ENCODE measurements at regions not wholly inside any gene's neighbourhood (a gene's known extent, or its start where the extent isn't known, plus 50 kb on each side); places are given as distances from the start of the nearest gene placed in this dataset.
"Not testable (repeated sequence)": the region's sequence is repeated elsewhere in the genome, so short reads cannot be mapped to it uniquely, and the experiment has no call there.

DNA sequence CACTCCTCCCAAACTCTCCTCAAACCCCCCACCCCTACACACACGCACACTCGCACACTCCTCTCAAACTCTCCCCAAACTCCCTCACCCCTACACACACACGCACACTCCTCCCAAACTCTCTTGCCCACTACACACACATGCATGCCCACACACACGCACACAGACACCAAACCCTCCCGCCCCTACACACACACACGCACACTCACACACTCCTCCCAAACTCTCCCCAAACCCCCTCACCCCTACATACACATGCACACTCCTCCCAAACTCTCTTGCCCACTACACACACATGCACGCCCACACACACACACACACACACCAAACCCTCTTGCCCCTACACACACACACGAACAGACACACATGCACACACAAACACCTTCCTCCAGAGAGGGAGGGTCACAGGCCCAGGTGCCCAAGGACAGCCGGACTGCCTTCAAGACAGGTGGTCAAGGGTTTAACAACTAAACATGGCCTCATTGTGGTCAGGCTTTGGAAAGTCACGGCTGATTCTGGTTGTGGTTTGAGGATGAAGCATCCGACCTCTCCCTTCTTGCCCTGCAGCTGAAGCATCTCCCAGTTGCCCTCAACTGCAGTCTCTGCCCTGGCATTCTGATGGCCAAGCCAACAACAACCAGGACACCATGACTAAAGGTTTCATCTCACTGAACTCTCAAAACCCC is 72.3 kb upstream of the SNTG2 start:
- DNase-seq (ENCODE audit: low spot score in 2 of 2): no peak
- no peak for FAIRE-seq

DNA sequence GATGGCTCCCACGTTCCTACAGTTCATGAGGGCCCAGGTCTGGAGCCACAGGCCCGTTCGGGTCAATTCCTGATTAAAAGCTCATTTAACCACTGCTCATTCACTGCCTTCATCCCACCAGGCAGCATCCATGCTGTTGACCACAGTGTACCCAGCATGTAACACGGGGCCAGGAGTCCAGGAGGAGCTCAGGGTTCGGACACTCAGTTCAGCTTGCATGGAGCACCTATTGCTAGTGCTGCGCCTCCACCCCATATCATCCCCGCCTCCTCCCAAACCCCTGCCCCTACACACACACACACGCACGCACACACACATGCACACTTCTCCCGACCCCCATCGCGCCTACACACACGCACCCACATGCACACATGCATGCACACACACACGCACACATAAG is 72.9 kb upstream of the SNTG2 start:
- DNase-seq (ENCODE audit: low spot score in 2 of 2) (no peak), FAIRE-seq (no peak)

DNA sequence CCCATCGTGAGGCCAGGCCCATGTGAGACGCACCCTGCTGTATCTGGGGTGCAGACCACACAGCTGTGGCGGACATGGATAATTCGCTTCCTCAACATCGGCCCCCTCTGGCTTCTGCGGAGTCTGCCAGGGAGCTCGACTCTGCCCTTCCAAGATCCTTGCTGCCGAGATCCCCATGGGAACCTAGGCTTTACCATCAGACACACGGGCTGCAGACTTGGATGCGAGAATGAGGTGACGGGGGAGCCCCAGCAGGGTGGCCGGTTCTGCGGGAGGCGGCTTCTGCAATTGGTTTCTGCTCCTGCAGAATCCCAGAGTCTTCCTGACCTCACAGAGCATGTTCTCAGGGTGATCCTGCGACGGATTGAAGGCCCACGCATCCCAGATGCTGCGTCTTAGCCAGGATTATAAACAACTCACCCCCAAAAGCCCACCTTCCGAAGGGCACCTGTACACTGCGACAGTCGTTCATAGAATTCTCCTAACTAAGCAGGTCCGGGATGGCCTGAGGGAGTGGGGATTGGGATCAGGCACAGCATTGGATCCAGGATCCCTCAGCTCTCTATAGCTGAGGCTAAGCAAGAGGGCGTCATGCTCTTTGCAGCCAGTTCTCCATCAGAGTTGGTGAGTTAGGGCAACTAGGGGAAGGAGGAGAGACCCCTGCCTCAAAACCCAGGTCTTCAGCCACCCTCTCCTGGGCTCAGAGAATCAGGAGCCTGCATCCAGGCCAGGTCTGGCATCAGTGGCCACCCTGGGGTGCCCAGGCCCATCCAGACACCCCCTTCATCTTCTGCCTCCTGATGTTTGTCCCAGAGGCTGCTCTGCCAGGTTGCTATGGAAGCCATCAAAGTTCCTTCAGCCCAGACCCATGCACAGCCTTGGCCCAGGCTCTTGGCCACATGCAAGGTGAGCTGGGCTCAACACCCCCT is 74.7 kb upstream of the SNTG2 start:
- DNase-seq (ENCODE audit: low spot score in 2 of 2): no peak
- no peak for FAIRE-seq

DNA sequence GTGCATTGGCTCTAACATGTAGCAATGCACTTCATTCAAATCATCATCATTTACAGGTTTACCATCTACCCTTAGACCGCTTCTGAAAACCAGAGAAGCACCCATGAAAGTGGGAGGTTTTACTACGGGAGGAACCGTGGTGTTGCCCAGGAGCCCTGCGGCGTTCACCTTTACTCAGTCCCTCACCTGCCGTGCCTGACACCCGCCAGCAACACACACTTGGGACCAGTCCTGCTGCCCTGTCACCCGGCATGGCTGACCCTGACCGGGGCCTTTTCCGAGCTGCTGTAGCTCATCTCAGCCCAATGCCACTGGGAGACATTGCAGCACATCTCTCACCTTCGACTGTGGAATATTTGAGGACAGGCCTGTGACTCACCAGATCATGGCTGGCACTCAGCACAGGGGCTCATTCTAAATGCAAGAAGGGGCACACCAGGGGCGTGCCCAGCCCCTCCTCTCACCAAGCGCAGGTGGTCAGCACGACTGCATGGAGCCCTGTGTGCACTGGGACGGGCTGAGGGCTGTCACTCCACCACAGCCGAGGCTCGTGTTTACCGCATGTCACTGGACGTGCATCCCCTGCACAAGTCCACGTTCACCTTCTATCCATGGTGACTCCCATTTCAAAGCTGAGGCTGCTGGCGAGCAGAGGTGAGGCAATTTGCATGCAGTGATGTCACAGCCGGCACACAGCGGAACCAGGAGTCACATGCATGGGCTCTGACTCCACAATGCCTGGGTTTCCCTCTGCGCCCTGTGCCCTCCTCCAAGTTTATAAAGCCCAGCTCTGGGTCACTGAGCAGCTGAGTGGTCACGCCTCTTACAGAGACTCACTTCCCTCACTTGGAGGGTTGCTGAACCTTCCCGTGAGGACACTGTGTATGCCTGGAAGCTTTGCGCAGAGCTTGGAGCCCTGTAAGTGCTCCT is 76.7 kb upstream of the SNTG2 start:
- DNase-seq (ENCODE audit: low spot score in 2 of 2): no peak
- no peak for FAIRE-seq

DNA sequence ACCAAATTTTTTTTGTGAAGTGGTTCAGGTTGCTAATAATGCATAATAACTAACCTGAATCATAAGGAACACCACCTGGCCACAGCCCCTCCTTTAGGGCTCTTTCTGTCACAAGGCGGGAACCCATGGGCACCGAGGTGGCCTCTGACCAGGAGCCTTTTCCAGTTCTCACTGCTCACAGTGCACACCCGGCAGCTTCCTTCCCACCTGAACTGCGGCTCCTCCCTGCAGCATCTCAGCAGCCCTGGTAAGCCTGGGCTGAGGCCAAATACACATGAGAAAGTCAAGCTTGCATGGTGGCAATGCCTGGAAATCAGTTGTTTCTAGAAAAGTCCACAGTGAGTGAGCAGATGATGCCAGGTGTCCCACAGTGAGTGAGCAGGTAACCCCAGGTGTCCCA is 77.6 kb upstream of the SNTG2 start:
- FAIRE-seq (no peak), DNase-seq (ENCODE audit: low spot score in 2 of 2) (no peak)

DNA sequence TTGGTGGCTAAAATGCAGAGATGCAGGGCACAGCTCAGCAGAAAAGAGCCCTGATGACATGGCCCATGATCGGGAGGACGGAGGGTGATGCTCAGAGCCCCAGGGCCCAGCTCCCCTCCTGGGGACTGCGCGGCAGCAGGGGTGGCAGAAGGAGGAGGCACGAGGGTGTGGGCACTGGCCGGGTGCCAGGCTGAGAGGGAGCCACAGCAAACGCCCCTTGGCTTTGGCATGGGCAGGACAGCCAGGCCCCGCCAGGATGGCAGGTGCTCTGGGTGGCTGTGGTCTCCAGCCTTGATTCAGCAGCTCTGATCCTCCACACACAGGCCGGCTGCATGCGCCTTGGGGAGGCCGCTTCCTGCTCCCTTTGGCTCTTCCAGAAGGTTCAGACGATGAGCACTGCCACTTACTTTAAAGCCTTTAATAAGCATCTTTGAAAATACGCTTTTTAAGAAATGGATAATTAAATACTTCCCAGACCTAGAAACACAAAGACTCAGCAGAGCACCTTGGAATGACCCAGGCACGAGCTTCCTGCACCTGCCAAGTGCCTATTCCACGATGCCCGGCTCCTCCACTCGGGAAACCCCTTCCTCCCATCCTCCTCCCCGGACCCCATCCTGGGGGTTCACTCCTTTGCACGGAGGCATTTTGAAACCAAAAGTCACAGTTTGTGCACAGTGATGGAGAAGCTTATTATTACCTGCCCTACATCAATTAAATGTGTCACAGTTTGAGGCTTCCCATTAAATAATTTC is 78.5 kb upstream of the SNTG2 start:
- no peak for FAIRE-seq
- no peak for DNase-seq (ENCODE audit: low spot score in 2 of 2)

DNA sequence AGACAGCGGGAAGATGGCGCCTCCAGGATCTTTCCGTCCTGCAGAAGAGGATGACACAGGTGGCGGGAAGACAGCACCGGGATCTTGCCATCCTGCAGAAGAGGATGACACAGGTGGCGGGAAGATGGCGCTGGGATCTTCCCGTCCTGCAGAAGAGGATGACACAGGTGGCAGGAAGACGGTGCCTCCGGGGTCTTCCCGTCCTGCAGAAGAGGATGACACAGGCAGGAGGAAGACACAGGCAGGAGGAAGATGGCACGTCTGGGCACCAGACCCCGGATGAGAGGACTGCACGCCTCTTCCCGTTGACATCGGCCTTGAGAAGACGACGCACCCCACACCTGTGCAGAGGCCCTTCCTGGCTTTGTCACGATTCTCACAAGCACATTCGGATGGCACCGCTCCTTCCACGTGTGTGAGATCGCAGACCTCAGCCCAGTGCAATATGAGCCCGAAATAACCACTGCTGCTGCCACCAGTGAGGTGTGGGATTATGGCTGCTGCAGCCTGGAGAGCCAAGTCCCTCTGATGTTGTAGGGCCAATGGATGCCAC is 79.4 kb upstream of the SNTG2 start:
- FAIRE-seq: no peak
- DNase-seq (ENCODE audit: low spot score in 2 of 2): no peak

DNA sequence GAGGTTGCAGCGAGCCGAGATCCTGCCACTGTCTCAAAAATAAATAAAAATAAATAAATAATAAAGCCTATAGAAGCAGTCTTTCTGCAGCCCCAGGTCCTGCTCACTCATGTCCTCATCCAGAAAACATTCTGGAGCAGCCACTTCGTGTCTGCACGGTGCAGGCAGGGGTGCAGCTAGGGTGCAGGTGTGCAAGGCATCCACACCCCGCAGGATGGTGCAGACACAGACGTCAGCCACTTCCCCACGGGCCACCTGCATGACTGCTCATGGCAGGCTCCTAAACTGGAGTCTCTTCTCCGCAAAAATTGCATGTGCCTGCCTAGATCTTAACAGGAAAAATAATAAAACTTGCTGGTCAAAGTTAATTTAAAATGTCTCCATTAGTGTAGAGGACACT is 80.2 kb upstream of the SNTG2 start:
- FAIRE-seq: no peak

DNA sequence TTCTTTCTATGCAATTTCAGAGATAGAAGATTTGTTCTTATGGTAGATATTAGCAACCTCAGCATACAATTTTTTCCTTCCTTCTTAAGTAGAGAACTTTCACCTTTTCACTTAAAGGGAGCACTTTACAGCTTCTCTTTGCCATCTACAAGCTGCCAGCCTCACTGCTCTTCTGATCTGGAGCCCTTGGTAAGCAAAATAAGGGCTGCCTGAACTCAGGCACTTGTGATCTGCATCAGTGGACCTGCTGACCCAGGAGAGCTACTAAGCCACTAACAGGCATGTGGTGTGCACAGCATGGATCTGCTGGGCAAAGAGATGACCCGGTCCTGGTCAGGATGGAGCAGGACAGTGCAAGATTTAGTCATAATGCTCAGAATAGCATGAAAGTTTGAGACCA is 80.8 kb upstream of the SNTG2 start:
- DNase-seq (ENCODE audit: low spot score in 2 of 2) (no peak), FAIRE-seq (no peak)

More for the DNA sequence above, 80.2 kb upstream of the SNTG2 start:
- no peak for DNase-seq (ENCODE audit: low spot score in 2 of 2)

DNA sequence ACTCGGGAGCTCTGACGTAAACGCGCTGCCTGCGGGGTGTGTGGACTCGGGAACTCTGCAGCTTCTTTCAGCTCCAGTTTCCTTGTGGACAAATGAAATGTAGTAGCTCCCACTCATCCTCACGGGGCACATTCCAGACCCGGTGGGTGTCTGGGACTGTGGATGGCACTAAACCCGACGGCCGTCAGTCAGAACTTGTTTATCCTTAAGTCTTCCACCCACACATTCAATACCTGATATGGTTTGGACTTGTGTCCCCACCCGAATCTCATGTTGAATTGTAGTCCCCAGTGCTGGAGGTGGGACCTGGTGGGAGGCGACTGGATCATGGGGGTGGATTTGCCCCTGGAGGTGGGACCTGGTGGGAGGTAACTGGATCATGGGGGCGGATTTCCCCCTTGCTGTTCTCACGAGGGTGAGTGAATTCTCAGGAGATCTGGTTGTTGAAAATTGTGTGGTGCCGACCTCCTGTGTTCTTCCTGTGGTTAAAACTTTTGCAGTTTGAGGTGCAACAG is 81.2 kb upstream of the SNTG2 start:
- no peak for DNase-seq (ENCODE audit: low spot score in 2 of 2)
- no peak for FAIRE-seq

DNA sequence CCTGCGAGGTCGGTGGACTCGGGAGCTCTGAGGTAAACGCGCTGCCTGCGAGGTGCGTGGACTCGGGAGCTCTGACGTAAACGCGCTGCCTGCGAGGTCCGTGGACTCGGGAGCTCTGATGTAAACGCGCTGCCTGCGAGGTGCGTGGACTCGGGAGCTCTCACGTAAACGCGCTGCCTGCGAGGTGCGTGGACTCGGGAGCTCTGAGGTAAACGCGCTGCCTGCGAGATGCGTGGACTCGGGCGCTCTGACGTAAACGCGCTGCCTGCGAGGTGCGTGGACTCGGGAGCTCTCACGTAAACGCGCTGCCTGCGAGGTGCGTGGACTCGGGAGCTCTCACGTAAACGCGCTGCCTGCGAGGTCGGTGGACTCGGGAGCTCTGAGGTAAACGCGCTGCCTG is 81.8 kb upstream of the SNTG2 start:
- DNase-seq (ENCODE audit: low spot score in 2 of 2); FAIRE-seq: not testable (repeated sequence)

DNA sequence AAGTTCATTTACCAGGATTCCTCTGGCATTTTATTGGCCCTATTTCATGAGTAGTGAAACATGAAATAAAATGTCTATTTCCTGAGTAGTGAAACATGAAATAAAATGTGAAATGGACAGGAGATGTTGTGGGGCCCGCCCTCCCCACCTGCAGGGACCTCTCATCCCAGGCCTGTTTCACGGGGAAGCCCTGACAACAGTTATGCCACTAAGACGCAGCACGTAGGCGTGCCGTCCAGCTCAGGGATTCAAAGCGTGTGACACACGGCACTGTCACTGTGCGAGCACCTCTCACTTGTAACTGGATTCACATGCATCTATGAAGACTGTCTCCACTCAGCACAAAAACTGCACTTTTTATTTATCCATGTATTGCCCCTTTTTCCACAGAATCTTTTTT is 83.4 kb upstream of the SNTG2 start:
- FAIRE-seq: no peak
- no peak for DNase-seq (ENCODE audit: low spot score in 2 of 2)

DNA sequence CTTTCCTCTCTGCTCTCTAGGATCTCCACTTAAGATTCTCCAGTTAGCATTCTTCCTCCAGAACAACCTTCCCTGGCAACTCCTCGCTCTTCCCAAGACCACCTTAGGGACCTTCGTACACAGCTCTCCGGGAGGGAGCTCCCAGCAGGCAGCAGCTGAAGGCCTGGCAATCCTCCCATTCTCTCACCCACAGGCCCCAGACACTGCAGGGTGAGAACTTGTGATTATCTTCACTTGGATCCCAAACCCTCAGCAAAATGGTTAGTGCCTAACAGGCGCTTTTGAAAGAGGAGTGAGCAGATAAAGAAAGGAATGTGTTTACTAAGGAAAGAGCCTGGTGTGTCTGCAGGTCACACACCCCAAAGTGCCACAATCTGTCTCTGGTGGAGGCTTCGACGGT is 83.8 kb upstream of the SNTG2 start:
- DNase-seq (ENCODE audit: low spot score in 2 of 2): no peak

DNA sequence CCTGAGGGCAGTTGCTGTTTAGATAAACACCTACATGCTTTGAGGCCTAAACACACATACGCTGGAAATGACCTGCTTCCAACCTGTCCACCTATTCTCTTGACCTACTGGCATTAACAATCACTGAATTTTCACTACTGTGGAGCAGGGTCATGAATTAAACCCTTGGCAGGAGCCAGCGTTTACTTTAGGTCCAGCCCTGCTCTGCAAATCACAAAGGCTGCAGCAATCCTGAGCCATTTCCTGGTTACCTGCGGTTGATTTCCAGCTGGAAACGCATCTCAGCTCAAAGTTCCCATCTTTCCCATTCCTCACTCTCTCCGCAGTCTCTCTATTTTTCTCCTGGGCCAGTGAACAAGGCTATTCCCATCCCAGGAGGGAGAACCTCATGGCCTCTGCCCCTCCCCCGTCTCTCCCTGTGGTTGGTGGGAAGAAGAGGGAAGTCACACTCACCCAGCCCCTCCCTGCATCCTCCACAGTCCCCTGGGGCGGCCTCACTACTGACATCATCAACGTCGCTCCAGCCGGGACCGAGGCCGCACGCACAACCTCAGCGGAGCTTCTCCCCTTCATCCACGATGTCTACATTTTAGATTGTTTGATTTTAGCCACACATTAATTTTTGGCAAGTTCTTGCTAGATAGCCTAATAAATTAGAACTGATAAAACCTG is 84.5 kb upstream of the SNTG2 start:
- no peak for FAIRE-seq
- no peak for DNase-seq (ENCODE audit: low spot score in 2 of 2)

More for the DNA sequence above, 83.8 kb upstream of the SNTG2 start:
- no peak for FAIRE-seq

DNA sequence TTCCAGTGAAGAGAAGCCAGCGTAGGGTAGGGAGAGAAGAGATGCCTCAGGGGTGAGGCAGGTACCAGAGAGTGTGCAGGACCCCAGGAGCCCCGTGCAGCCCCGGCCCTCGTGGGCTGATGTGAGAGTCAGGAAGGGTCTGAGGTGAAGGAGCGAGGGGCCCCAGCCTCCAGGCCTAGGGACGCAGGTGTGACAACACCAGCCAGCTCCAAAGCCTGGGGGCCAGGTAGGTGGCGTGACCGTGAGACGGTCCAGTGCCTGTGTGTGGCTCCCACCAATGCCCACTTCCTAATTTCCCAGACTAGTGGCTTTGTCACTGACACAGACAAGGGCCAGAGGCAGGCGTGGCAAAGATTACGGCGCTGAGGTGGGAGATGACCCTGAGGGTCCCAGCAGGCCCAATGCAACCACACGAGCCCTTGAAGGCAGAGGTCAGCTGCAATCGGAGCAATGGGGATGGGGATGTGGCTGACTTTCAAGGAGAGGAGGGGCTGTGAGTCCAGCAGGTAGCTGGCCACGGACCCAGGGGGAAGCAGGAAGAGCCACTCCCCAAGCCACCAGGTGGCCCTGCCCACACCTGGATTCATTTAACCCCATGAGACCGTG is 86.0 kb upstream of the SNTG2 start:
- DNase-seq (ENCODE audit: low spot score in 2 of 2) (no peak), FAIRE-seq (no peak)

DNA sequence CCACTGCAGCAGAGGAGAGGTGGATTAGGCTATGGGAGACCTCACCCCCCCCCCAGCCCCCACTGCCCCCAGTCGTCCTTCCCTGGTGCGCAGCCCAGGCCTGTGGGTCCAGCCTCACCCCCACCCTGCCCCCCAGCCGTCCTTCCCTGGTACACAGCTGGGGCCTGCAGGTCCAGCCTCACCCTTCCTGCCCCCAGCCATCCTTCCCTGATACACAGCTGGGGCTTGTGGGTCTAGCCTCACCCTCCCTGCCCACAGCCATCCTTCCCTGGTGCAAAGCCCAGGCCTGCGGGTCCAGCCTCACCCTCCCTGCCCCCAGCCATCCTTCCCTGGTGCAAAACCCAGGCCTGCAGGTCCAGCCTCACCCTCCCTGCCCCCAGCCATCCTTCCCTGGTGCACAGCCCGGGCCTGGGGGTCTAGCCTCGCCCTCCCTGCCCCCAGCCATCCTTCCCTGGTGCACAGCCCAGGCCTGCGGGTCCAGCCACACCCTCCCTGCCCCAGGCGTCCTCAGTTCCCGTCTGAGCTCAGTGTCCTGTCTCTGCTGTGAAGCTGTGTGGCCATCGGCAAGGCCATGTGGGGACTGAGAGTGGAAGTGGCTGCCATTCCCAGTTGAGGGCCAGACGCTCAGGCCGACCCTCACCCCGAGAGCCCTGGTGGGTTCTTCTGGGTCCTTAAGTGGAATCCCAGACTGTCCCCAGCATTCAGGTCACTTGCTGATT is 86.8 kb upstream of the SNTG2 start:
- DNase-seq (ENCODE audit: low spot score in 2 of 2) (no peak), FAIRE-seq (no peak)

DNA sequence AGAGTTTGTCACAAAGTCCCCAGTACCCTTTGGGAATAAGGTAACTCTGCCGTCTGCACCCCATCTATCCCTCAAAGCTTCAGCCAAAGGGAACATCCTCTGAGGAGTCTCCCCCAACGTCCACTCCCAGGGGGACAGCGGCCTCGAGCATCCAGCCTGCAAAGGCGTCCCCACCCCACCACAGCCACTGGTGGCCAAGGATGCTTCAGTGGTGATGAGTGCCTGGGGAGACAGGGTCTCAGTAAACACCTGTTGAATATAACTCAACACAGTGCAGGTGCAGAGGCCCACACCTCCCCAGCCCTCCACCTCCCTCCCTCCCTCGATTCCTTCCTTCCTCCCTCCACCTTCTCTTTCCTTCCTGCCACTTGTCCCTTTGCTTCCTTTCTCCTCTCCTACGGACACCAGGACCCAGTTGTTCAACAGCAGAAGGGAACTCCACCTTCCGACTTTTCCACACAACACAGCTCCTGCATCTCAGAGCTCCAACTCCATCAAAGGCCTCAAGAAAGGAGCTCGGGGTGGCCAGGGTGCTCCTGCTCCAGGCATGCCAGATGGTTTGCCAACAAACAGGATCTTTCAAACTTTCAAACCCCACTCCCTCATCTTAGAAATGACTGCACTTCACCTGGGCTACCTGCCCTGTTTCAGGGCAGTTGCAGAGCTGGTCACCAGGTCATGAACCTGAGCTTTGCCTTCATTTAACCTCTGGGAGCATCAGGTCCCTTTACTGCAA is 87.8 kb upstream of the SNTG2 start:
- DNase-seq (ENCODE audit: low spot score in 2 of 2) (no peak), FAIRE-seq (no peak)
